SKM-1 treated with dmso at 0.1 percent for 144 hours (cell line): ENCODE measurements at regions not wholly inside any gene's neighbourhood (a gene's known extent, or its start where the extent isn't known, plus 50 kb on each side); places are given as distances from the start of the nearest gene placed in this dataset.
"Not testable (repeated sequence)": the region's sequence is repeated elsewhere in the genome, so short reads cannot be mapped to it uniquely, and the experiment has no call there.

Experiments
- DNase-seq: peaks from one replicate; lab custom pipeline; 2025; ENCODE audit not compliant: unreplicated experiment; lab: John Stamatoyannopoulos, UW

DNA sequence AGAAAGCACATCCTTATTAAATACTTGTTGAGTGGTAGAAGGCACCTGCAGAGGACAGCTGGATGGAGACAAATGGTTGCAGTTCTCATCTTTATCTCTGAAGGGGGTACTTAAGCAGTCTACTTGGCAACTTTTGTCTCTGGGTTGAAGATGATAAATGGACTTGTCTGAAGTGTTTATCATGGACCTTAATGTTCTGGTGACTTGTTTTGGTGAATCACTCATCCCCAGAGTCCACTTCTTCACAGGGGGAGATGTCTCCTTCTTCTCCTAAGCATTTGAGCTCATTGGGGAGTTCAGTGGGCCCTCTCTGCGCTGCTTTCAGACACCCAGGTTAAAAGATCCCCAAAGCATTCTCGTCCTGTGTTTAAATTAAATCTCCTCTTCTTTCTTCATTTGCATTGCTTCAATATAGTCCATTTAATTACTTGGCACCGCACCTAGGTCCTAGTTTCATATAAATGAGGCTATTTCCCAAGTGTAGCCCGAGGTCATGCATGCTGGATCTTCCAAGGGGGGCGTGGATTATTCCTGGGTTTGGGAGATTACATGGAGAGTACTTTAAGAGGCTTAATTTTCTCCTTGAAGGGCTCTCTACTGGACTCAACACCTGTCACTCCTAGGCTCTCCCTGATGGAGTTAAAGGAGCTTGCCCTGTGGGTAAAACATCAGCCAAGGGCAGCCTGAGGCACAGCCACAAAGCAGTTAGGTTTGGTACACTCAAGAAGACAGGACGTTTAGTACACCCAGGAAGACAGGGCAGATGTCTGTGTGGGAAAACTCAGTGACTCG lies 239.3 kb upstream of the C2CD4B start:
- no peak for DNase-seq

DNA sequence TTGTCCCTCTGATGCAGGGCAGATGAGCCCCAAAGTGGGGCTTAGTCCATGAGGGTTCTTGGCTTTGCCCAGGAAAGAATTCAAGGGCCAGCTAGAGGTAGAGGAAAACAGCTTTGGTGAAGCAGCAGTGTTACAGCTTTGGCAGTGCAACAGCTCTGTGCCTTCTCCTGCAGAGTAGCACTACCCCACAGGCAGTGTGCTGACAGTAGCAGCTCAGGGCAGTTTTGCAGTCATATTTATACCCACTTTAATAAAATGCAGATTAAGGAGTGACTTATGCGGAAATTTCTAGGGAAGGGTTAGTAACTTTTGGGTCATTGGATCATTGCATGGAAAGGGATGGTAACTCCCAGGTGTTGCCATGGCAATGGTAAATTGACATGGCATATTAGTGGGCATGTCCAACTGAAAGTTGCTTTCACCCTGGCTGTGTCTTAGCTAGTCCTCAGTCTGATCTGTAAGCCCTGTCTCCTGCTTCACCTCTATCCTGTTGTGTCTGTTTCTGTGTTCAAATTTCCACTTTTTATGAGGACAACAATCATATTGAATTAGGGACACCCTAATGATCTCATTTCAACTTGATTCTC lies 241.3 kb upstream of the C2CD4B start:
- DNase-seq = no peak

DNA sequence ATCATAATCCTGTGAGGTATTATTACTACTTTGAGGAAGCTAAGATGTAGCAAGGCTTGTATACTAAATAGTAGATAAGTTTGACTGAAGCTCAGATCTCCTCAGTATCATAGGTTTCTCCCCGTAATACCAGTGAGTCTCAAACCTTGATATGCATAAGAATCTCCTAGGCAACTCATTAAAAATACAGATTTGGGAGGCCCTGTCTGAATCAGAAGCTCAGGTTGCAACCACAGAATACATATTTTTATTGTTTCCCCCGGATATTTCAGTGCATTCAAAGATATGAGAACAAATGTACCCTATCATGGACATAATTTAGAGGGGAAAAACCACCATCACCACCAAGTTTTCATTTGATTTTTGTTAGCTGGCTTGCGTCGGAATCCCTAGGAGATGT lies 242.1 kb upstream of the C2CD4B start:
- DNase-seq = no peak

DNA sequence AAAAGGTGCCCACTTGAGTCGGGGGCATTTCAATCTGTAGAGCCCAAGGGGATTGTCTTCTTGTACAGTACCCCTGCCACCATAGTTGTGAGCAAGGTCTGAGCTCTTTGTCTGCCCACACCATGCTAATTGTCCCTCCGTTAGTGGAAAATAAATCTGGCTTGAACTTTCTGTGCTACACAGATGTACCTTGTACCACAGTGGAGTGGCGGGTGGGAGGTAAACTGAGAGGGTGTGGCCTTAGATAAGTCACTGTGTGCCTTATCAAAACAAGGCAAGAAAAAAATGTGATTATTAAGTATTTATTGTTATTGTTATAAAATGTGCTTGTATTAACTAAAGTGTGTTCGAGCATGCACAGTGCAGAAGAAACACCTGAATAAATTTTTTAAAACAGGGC lies 242.9 kb upstream of the C2CD4B start:
- DNase-seq = no peak

DNA sequence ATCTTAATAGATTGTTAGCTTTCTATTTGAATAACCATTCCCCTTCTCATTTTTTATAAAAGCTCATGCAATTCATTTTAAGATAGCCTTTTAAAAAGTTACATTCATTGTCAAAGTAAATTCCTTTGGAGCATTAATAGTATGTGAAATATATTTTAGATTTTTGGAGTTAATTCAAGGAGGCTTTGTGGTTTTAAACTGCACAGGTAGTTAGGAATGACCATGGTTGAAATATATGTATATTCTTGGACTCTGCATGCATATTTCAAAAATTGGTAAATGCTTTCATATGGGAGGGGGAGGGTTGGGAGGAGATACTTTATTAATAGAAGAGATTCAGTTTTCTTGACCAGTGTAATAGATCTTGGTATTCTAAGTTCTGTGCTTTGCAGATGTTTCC lies 244.4 kb upstream of the C2CD4B start:
- no peak for DNase-seq

DNA sequence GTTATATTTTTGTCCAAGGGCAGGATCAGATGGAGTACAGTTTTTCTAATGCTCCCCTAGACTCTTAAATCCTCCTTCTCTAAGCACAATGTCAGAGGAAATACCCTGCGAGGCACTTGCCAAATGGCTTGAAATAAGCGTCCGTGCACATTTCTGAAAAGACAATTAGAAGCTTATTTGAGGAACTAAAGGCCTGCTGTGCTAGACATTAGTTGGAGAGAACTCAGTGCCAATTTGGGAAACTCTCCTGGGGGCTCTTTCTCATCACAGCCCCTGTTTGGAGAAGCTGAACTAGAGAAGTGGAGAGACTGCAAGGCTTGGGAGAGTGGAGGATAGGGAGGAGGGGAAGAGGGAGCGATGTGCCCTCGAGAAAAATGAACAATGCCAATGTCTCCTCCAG lies 247.6 kb upstream of the C2CD4B start:
- no peak for DNase-seq

DNA sequence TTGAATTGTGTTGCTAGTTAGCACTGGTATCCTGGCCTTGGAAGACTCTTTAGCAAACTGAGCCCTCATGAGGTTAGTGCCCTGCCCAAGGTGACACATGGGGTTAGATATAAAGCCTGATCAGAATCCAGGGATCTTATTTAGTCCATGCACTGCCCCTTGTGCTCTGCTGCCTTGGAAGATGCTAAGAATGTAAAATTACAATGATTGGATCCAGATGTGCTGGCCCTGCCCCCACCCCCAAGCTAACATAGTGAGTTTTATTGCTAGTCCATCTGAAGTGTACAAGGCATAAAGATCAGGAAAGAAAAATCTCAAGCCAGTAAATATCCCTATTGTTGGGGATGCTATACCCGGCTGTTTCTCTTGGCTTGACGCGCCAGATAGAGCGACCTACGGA lies 248.1 kb upstream of the C2CD4B start:
- DNase-seq = no peak

DNA sequence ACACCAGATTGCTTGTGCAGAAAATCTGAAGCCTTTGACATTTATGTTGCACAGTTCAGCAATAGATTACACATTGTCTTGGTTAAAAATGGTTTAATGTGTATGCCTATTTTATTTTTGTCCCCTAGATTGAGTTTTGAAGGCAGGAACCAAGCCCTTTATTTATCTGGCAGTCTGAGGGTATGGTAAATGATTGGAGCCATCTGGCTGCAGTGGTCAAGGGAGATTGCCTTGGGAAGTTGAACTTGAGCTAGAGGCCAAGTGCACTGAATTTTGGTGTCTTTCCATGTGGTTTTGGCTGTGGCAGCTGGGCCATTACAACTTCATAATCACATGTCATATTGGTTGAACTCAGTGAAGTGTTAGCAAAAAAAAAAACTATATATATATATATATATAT lies 248.7 kb upstream of the C2CD4B start:
- DNase-seq = no peak

DNA sequence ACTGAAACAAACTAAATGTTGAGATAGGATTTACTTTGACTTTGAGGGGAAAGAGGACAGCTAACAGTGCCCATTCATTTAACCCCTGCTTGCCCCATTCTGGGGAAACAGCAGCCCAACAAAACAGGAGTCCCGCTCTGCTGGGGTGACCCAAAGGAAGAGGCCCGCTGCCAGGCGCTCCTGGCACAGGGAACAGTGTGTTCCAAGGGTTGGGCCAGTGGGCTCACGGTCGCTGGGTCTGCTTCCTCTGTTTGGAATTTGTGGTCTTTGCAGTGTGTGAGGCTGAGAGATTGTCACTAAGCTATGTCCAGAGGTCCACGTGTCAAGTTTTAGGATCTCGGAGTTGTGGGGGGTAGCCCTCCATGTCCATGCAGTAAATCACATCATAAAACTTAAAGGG lies 250.4 kb upstream of the C2CD4B start:
- no peak for DNase-seq

DNA sequence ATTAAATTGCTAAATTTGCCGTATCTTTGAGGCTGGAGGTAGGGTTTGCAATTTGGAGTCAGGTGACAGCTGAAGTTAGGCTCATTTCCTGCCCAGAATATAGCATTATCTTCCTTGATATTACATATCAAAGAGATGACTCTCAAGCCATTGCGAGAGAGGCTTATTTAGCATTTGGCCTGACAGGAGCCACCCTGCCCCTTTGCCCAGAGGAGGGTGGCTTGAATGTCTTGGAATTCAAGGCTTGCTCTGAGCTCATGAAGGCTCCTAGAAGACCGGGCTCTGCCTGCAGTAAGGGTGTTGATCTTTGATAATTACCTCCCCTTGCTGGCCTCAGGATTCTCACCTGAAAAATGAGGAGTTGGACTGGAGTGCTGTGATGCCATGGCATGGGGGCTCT lies 251.4 kb upstream of the C2CD4B start:
- DNase-seq = no peak

DNA sequence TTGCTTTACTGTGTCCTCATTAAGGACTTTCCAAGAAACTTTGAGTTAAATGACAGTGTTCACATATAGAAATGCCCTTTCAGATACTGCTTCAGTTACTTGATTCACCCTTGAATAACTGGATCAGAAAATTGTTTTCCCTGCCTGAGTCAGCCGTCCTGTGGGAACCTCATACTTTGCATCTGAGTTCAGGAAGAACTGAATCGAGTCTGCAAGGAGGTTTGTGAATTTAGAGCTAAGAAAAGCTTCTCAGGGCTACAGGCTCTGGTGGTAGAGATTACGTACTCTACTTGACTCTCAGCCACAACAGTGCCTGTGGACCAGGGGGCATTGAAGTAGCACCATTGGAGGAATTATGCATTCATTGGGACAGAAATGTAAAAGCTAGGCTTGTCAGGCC lies 252.4 kb upstream of the C2CD4B start:
- DNase-seq = no peak

DNA sequence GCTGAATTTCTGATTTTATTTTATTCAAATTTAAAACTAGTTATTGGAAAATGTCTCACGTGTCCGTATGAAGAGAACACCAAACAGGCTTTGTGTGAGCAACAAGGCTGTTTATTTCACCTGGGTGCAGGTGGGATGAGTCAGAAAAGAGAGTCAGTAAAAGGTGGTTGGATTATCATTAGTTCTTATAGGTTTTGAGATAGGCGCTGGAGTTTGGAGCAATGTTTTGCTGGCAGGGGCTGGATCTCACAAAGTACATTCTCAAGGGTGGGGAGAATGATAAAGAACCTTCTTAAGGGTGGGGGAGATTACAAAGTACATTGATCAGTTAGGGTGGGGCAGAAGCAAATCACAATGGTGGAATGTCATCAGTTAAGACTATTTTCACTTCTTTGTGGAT lies 253.4 kb upstream of the C2CD4B start:
- DNase-seq = not testable (repeated sequence)

DNA sequence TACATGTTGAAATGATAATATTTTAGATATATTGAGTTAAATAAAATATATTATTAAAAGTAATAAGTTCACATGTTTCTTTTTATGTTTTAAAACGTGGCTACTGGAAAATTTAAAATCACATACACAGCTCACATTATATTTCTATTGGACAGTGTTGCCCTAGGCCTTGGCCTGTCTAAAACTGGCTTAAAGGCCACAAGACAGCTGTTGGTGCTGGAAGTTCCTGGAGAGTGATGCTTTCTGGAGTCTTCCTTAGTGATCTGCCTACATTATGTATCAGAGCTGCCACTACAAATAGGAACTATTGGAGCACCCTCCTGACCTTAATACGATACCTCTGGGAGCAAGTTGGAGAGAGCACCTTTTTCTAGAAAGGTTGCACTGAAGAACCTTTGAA lies 254.1 kb upstream of the C2CD4B start:
- DNase-seq = no peak

DNA sequence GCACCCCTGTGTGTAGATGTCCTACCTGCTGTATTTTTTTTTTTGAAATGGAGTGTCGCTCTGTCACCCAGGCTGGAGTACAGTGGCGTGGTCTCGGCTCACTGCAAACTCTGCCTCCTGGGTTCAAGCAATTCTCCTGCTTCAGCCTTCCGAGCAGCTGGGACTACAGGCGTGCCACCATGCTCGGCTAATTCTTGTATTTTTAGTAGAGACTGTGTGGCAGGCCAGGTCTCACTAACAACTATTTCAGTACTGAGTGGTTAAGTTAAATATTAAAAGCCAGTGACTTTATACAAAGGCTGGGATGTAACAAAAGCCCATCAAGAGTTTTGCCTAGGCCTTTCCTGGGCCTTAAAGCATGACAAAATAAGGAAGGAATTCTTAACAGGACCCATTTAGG lies 255.3 kb upstream of the C2CD4B start:
- DNase-seq = not testable (repeated sequence)

DNA sequence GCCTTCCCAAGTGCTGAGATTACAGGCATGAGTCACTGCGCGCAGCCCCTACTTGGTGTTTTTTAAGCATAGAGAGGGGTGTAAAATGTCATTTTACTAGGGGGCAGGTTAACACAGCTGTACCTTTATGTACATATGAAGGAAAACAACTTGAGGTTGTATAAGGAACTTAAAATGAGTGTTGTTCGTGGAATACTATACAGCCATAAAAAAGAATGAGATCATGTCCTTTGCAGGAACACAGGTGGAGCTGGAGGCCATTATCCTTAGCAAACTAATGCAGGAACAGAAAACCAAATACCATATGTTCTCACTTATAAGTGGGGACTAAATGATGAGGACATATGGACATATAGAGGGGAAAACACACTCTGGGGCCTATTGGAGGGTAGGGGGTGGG lies 256.2 kb upstream of the C2CD4B start:
- DNase-seq = no peak

DNA sequence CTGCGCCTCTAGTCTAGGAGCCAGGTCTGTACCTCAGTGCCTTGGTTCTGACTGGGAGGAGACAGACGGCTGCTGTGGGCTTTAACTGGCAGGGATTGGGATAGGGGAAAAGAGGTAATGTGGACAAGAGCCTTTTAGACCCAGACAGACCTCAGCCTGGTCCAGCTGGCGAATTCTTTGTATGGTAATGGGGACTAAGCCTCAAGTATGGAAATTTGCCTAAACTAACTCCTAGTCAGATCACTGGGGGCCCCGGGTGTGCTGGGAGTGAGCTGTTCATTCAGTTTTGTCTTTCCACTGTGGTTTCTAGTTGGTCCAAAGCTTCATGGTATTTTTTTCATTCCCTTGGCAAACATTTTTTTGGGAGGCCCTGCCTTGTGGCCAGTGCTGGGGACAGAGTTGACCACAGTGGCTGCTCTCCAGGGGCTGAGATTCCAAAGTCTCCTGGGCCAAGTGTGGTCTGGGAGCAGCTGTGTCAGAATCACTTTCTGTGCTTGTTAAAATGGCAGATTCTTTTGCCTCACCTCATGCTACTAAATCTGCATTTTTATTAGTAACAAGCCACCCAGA lies 261.4 kb upstream of the C2CD4B start:
- DNase-seq = no peak

DNA sequence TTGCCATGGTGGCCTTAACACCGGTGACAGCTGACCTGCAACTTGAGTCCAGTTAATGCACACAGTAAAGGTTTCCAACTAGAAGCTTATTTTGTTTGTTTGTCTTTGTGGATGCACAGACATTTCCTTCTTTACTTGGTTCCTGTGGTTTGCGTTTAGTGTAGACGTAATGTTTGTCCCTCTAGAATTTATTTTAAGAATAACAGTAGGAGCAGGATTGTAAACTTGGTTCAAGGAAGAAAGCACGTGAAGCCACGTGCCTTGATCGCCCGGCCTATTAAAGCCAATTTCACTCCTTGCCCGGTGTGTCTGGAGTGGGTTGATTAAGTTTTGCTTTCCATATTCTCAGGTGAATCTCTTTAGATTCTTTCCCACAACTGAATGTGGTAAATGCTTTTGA lies 263.2 kb upstream of the C2CD4B start:
- DNase-seq = no peak

DNA sequence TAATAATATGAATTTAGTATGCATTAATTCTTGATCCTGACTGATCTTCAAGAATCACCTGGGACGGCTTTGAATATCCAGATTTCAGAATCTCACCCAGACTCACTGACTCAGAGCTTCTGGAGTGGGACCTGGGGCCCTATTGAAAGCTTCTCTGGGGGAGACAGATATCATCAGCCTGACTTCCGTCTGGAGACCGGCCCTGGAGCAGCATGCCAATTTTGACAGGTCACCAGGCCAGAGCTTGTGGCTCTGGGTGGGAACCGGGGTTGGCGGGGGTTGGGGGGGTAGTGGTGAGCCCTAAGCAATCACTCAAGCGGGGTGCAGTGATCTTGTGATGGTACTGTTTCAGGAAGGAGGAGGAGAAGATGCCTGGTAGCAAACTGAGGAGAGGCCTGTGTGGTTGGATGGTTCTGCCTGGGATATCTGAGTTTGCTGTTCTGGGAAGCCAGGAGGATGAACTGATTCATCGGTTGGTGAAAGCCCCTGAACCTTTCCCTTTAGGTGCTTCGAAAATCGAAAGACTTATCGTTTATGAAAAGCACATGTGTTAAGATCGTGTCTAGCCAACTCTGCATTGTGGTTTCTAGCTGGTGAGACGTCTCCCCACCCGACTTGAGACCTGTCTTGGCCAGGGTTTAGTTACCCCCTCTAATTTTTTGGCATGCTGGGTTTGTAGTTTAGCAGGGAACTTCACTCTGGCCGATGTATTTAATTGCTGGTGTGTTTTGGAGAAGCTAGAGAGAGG lies 263.9 kb upstream of the C2CD4B start:
- no peak for DNase-seq

DNA sequence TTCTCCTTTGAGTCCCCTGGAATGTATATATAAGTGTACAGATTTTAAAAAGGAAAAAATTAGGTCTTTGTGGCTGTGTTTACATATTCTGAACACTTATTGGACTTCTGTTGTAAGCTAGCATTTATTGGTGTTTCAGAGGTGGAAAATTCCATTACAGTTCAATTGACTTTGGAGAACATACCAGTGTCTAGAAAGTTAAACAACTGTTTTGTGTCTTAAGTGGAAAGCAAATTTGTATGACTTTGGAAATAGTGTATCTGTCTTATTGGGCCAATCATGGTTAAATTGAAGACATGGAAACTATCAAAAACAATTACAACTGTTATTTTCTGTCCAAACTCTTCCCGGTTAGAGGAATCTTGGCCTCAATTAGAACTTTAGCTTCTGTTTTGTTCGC lies 265.0 kb upstream of the C2CD4B start:
- DNase-seq = no peak

DNA sequence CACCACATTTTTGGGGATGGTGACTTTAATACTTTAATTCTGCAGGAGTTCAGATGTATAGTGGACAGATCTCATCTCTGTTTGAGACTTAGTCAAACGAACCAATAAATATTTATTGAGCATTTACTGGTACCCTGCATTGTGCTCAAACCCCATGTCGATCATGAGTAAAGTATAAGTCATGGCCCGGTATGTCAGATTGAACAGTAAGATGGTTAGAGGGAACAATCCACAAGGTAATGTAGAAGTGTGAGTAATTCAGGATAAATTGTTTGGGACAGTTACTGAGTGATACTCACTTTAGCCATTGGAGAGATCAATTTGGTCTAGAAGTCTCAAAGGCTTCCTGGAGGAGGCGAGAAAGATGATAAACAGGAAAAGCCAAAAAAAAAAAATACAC lies 265.5 kb upstream of the C2CD4B start:
- DNase-seq = no peak

DNA sequence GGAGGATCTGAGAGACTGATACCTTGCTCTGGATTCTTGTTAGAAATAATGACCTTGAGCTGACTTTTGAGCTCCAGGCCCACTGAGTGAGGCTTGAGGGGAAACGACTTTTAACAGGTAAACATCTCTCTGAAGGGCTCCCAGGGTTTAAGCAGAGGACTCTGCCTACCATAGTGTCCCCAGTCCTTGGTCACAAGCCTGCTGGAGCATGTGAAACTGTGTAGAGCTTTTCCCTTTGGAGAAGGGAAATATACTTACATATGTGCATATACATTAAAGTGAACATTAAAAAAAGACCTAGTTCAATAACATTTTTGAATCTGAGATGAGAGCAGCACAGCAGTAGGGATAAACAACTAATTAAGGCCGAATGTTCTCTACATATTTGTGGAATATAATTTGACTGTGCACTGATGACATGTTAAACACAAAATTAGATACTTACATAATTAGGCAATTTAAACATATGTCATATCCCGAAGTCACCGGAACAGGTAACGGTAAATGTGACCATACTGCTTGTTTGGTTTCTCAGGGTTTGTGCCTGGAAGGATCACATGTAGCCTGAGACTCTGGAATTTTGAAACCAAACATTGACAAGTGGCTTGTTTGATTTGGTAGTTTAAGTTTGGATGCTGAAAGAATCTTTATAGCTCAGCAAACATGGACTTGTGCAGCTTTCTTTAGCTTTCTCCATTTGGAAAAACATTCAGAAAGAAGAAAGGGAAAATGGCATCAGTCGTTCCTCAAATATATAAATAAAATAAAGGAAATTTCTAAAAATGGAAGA lies 266.1 kb upstream of the C2CD4B start:
- DNase-seq = no peak
